ENCODE measurements at regions not wholly inside any gene's neighbourhood (a gene's known extent, or its start where the extent isn't known, plus 50 kb on each side); places are given as distances from the start of the nearest gene placed in this dataset.

DNA sequence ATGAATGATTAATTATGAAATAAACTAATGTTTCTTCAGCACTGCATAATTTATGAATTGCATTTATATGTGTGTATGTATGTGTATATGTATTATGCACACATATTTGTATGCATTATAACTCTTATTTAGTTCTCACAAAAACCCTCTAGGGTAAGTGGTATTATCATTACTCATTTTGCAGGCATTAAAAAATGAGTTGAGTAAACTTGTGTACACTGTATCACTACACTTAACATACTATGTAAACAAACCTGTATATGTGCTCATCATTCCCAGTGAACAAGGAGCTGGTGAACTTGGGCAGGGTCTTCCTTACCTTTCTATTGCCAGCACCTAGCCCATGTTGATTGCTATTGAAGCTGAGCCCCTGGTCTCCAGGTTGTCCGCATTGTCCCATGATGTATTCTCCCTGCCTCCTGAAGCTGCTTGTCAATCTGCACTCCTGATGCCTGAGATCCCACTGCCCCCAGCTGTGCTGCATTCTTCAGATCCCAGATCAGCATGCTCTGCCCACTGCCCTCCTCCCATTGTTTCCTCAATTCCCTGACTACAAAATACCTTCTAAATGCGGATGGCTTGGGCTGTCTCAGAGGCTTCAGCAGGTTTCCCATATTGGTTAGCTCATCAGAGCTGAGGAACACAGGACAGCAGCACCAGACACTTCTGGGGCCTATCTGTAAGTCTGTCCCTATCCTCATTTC lies 267.9 kb upstream of the SESN3 start:
- Histone ChIP-seq H3K36me3 (no peaks in the 10 kb centered on the region), H3K27me3 (no peaks in the 10 kb centered on the region), H3K27ac (no peak overlapping the region), H3K4me1 (ENCODE audit: low read depth) (peaks cover 7% of the 10 kb centered on the region), H3K4me3 (no peak overlapping the region), H3K9me3 (ENCODE audit: low read depth) (no peaks in the 10 kb centered on the region)
- no peak for DNase-seq (ENCODE audit: low read depth in 1 of 2, low spot score in 1 of 2)
- TF ChIP-seq CTCF (IDR thresholded peaks at IDR 0.05; ENCODE audit: low read depth, low read length): no peak

- H3K4me1 ChIP-seq (ENCODE audit: low read depth): peaks cover 7% of the 10 kb centered on the region
- H3K9me3 ChIP-seq (ENCODE audit: low read depth): no peaks in the 10 kb centered on the region
- H3K4me3 ChIP-seq: no peak overlapping the region
- H3K27me3 ChIP-seq: no peaks in the 10 kb centered on the region
- no peaks in the 10 kb centered on the region for H3K36me3 ChIP-seq
- TF ChIP-seq CTCF (IDR thresholded peaks at IDR 0.05; ENCODE audit: low read depth, low read length): no peak
- DNase-seq (ENCODE audit: low read depth in 1 of 2, low spot score in 1 of 2): no peak
- no peak overlapping the region for H3K27ac ChIP-seq
Measured at GRCh38 chr11:95496901-95497300, 265.9 kb upstream of the SESN3 start.

- TF ChIP-seq CTCF (IDR thresholded peaks at IDR 0.05; ENCODE audit: low read depth, low read length): no peak
- DNase-seq (ENCODE audit: low read depth in 1 of 2, low spot score in 1 of 2): no peak
- H3K4me1 ChIP-seq (ENCODE audit: low read depth): peaks cover 7% of the 10 kb centered on the region
- H3K4me3 ChIP-seq: no peak overlapping the region
- no peak overlapping the region for H3K27ac ChIP-seq
- H3K27me3 ChIP-seq: no peaks in the 10 kb centered on the region
- H3K36me3 ChIP-seq: no peaks in the 10 kb centered on the region
- no peaks in the 10 kb centered on the region for H3K9me3 ChIP-seq (ENCODE audit: low read depth)
Measured at GRCh38 chr11:95495706-95496105, 264.7 kb upstream of the SESN3 start.

- no peak for DNase-seq (ENCODE audit: low read depth in 1 of 2, low spot score in 1 of 2)
- Histone ChIP-seq H3K27me3 (no peaks in the 10 kb centered on the region), H3K4me3 (no peak overlapping the region), H3K36me3 (no peaks in the 10 kb centered on the region), H3K4me1 (ENCODE audit: low read depth) (peaks cover 7% of the 10 kb centered on the region), H3K27ac (no peak overlapping the region), H3K9me3 (ENCODE audit: low read depth) (no peaks in the 10 kb centered on the region)
- no peak for TF ChIP-seq CTCF (IDR thresholded peaks at IDR 0.05; ENCODE audit: low read depth, low read length)
Measured at GRCh38 chr11:95494856-95495255, 263.9 kb upstream of the SESN3 start.

DNA sequence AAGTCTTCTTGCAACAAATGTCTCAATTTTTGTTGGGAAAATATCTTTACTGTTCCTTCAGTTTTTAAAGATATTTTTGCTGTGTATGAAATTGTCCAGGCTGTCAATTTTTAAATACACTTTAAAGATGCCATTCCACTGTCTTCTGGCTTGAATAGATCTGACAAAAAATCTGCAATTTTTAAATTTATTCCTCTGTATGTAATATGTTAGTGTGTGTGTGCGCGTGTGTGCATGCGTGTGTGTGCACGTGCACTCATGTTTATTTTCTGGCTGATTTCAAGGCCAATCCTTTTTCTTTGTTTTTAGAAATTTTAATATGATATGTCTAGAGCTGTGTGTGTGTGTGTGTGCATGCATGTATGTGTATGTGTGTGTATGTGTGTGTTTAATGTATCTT lies 263.2 kb upstream of the SESN3 start:
- Histone ChIP-seq H3K4me3 (no peak overlapping the region), H3K27me3 (no peaks in the 10 kb centered on the region), H3K4me1 (ENCODE audit: low read depth) (no peaks in the 10 kb centered on the region), H3K27ac (no peak overlapping the region), H3K36me3 (no peaks in the 10 kb centered on the region), H3K9me3 (ENCODE audit: low read depth) (no peaks in the 10 kb centered on the region)
- DNase-seq (ENCODE audit: low read depth in 1 of 2, low spot score in 1 of 2): no peak
- no peak for TF ChIP-seq CTCF (IDR thresholded peaks at IDR 0.05; ENCODE audit: low read depth, low read length)
